Stimulated activated CD4-positive, alpha-beta T cell treated with anti-CD3 and anti-CD28 coated beads, TNF-alpha, amount 100 ng/mL, for 1 hour (primary cell): ENCODE measurements at regions not wholly inside any gene's neighbourhood (a gene's known extent, or its start where the extent isn't known, plus 50 kb on each side); places are given as distances from the start of the nearest gene placed in this dataset.
"Not testable (repeated sequence)": the region's sequence is repeated elsewhere in the genome, so short reads cannot be mapped to it uniquely, and the experiment has no call there.

Source experiments
- DNase-seq, 3 donors: peaks; one replicate each; pipeline ENCODE4 v3.0.0-alpha.2; 2020; ENCODE audit warnings: low read depth in 3 of 3, low spot score in 1 of 3

- no peak for DNase-seq
These were observed 424.1 kb downstream of the RSL24D1 start for GRCh38 chr15:54772663-54773062.

- not testable (repeated sequence) for DNase-seq
These were observed 447.3 kb downstream of the RSL24D1 start for GRCh38 chr15:54749461-54749860.

GRCh38 chr15:54722342-54722986 is 474.3 kb downstream of the RSL24D1 start:
- DNase-seq: no peak

- no peak for DNase-seq
These were observed 477.4 kb downstream of the RSL24D1 start for GRCh38 chr15:54719325-54719724.

- DNase-seq: no peak
These were observed 488.7 kb downstream of the RSL24D1 start for GRCh38 chr15:54707805-54708752.

GRCh38 chr15:54687628-54688027 is 509.1 kb downstream of the RSL24D1 start:
- no peak for DNase-seq
